ENCODE measurements at regions not wholly inside any gene's neighbourhood (a gene's known extent, or its start where the extent isn't known, plus 50 kb on each side); places are given as distances from the start of the nearest gene placed in this dataset.
"Not testable (repeated sequence)": the region's sequence is repeated elsewhere in the genome, so short reads cannot be mapped to it uniquely, and the experiment has no call there.

GRCh38 chr2:111466744-111467143 lies 346.0 kb downstream of the BCL2L11 start:
- H2AFZ ChIP-seq (ENCODE audit: low read depth, low read length, poor library complexity, severe bottlenecking); POLR2A ChIA-PET; H3K9ac ChIP-seq (ENCODE audit: low read length); H3K9me3 ChIP-seq (ENCODE audit: control insufficient read depth in 1 of 2, insufficient read depth in 1 of 2, low read depth in 1 of 2, low read length in 2 of 2); H3K4me2 ChIP-seq (ENCODE audit: low read length); DNase-seq (ENCODE audit: low read depth, low spot score); H3K27ac ChIP-seq (ENCODE audit: low read depth, low read length); H3K27me3 ChIP-seq (ENCODE audit: insufficient read depth, low read length); H4K20me1 ChIP-seq (ENCODE audit: insufficient read depth); H3K4me3 ChIP-seq (replicated peaks in 1 of 2; ENCODE audit: low read depth in 1 of 2, low read length in 2 of 2); BruUV-seq (replicated peaks); H3K36me3 ChIP-seq (ENCODE audit: control insufficient read depth in 1 of 2, insufficient read depth in 2 of 2, low read length in 2 of 2); RAD21 ChIA-PET (ENCODE audit: low non-redundant PET in 1 of 2, low total read pairs in 2 of 2, uncharacterized antibody in 2 of 2, unreplicated experiment in 2 of 2); intact Hi-C loops (cut with micrococcal nuclease); H3K9me2 ChIP-seq (ENCODE audit: insufficient read depth); CTCF ChIA-PET: not testable (repeated sequence)
- Histone ChIP-seq H3K79me2 (ENCODE audit: insufficient read depth, low read length) (peaks cover 33% of the 10 kb centered on the region), H3K4me1 (ENCODE audit: control insufficient read depth in 1 of 2, insufficient read depth in 2 of 2, low read length in 2 of 2) (peaks cover 7 to 14% of the 10 kb centered on the region in 2 experiments; a peak in 3 of 4 replicates)
- TF ChIP-seq, protein P1, sequence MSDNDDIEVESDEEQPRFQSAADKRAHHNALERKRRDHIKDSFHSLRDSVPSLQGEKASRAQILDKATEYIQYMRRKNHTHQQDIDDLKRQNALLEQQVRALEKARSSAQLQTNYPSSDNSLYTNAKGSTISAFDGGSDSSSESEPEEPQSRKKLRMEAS (IDR thresholded peaks at IDR 0.05) = peak; percentile 72
- TF ChIP-seq JUND (IDR thresholded peaks at IDR 0.05) = 0 out of 2 replicates have a peak, but pooled peaks have one; percentile 8
- peak; percentile 79 for ATAC-seq

DNA sequence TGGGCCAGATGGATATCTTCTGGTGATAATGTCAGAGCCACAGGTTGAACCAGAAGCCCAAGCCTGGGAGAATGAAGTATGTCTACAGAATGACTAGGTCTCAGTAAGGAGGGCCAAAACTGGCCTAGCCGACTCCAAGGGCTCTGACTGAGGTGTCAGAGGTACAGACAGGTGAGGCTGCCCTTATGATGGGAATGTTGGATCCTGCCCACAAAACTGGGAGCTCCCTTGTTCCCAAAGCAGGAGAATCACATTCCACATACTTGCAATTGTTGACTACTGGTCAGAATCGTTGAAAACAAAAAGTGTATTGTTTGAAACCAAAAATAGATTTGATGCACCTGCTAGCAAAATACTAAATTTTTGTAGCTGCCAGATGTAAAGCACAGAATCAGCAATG lies 350.2 kb downstream of the BCL2L11 start:
- H3K9me3 ChIP-seq (ENCODE audit: control insufficient read depth in 1 of 2, insufficient read depth in 1 of 2, low read depth in 1 of 2, low read length in 2 of 2); H3K4me3 ChIP-seq (replicated peaks in 1 of 2; ENCODE audit: low read depth in 1 of 2, low read length in 2 of 2); DNase-seq (ENCODE audit: low read depth, low spot score); CTCF ChIA-PET; H2AFZ ChIP-seq (ENCODE audit: low read depth, low read length, poor library complexity, severe bottlenecking); H4K20me1 ChIP-seq (ENCODE audit: insufficient read depth); RAD21 ChIA-PET (ENCODE audit: low non-redundant PET in 1 of 2, low total read pairs in 2 of 2, uncharacterized antibody in 2 of 2, unreplicated experiment in 2 of 2); H3K27ac ChIP-seq (ENCODE audit: low read depth, low read length); H3K27me3 ChIP-seq (ENCODE audit: insufficient read depth, low read length); H3K9ac ChIP-seq (ENCODE audit: low read length); H3K4me2 ChIP-seq (ENCODE audit: low read length); POLR2A ChIA-PET; ATAC-seq; H3K36me3 ChIP-seq (ENCODE audit: control insufficient read depth in 1 of 2, insufficient read depth in 2 of 2, low read length in 2 of 2); H3K9me2 ChIP-seq (ENCODE audit: insufficient read depth); BruUV-seq (replicated peaks); intact Hi-C loops (cut with micrococcal nuclease): not testable (repeated sequence)
- peaks cover 4 to 10% of the 10 kb centered on the region in 2 experiments; a peak in 3 of 4 replicates for H3K4me1 ChIP-seq (ENCODE audit: control insufficient read depth in 1 of 2, insufficient read depth in 2 of 2, low read length in 2 of 2)
- peaks cover 34% of the 10 kb centered on the region for H3K79me2 ChIP-seq (ENCODE audit: insufficient read depth, low read length)

DNA sequence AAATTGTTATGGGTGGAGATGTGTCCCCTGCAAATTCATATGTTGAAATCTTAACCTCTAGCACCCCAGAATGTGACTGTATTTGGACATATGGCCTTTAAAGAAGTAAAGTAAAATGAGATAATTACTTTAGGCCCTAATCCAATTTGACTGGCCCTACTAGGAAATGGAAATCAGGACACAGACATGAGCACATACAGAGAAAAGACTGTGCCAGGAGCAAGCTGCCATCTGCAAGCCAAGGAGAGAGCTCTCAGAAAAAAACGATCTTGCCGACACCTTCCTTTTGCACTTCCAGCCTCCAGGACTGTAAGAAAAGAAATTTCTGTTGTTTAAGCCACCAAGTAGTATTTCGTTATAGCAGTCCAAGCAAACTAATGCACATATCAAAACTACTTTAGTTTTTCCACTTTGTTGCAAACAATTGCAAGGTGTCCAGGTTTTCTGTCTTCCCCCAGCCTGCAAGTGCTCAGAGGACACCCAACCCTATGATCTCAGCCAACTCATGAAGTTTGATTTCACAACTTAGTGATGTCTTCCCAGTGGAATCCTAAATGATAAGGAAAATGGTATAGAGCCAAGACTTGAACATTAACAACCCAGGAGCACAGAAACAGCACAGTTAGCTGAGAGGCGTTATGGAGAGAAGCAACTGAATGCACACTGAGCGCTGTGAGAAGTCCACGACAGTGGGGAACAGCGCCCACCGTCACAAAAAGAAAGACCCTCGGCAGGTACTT lies 351.2 kb downstream of the BCL2L11 start:
- intact Hi-C loops (cut with micrococcal nuclease); DNase-seq (ENCODE audit: low read depth, low spot score); H3K9me3 ChIP-seq (ENCODE audit: control insufficient read depth in 1 of 2, insufficient read depth in 1 of 2, low read depth in 1 of 2, low read length in 2 of 2); H3K4me2 ChIP-seq (ENCODE audit: low read length); ATAC-seq; H3K4me3 ChIP-seq (replicated peaks in 1 of 2; ENCODE audit: low read depth in 1 of 2, low read length in 2 of 2); CTCF ChIA-PET; H3K9ac ChIP-seq (ENCODE audit: low read length); H3K4me1 ChIP-seq (ENCODE audit: control insufficient read depth in 1 of 2, insufficient read depth in 2 of 2, low read length in 2 of 2); RAD21 ChIA-PET (ENCODE audit: low non-redundant PET in 1 of 2, low total read pairs in 2 of 2, uncharacterized antibody in 2 of 2, unreplicated experiment in 2 of 2); H3K36me3 ChIP-seq (ENCODE audit: control insufficient read depth in 1 of 2, insufficient read depth in 2 of 2, low read length in 2 of 2); BruUV-seq (replicated peaks); POLR2A ChIA-PET; H4K20me1 ChIP-seq (ENCODE audit: insufficient read depth); H3K27ac ChIP-seq (ENCODE audit: low read depth, low read length); H3K27me3 ChIP-seq (ENCODE audit: insufficient read depth, low read length); H2AFZ ChIP-seq (ENCODE audit: low read depth, low read length, poor library complexity, severe bottlenecking); H3K9me2 ChIP-seq (ENCODE audit: insufficient read depth): not testable (repeated sequence)
- peaks cover 35% of the 10 kb centered on the region for H3K79me2 ChIP-seq (ENCODE audit: insufficient read depth, low read length)

DNA sequence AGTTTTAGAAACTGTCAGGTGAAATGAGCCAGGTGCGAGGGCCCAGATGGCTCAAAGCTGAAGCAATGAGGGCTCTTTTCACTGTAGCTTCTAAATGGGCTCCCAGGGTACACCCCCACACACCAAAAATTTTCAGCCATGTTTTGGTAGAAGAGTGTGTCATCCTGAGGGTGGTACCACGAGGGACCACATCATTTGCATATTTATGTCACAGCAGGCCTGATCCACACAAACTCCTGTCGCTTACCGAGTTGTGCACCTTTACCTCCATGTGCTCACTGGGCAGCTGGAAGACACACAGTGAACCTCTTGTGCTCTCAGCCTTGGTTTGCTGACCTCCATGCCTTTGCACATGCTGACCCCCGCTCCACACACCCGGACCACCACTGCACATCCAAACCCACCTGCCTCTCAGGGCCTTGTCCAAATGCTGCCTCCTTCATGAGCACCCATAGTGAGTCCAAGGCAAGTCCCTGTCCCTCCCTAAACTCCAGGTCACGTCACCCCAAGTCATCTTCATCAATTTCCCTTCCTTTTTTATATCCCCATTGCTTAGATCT lies 352.2 kb downstream of the BCL2L11 start:
- H3K4me2 ChIP-seq (ENCODE audit: low read length); CTCF ChIA-PET; H3K27me3 ChIP-seq (ENCODE audit: insufficient read depth, low read length); RAD21 ChIA-PET (ENCODE audit: low non-redundant PET in 1 of 2, low total read pairs in 2 of 2, uncharacterized antibody in 2 of 2, unreplicated experiment in 2 of 2); POLR2A ChIA-PET; H3K9me3 ChIP-seq (ENCODE audit: control insufficient read depth in 1 of 2, insufficient read depth in 1 of 2, low read depth in 1 of 2, low read length in 2 of 2); H3K27ac ChIP-seq (ENCODE audit: low read depth, low read length); H3K9ac ChIP-seq (ENCODE audit: low read length); BruUV-seq (replicated peaks); H3K4me3 ChIP-seq (replicated peaks in 1 of 2; ENCODE audit: low read depth in 1 of 2, low read length in 2 of 2); H3K4me1 ChIP-seq (ENCODE audit: control insufficient read depth in 1 of 2, insufficient read depth in 2 of 2, low read length in 2 of 2); DNase-seq (ENCODE audit: low read depth, low spot score); H2AFZ ChIP-seq (ENCODE audit: low read depth, low read length, poor library complexity, severe bottlenecking); H3K36me3 ChIP-seq (ENCODE audit: control insufficient read depth in 1 of 2, insufficient read depth in 2 of 2, low read length in 2 of 2); H3K9me2 ChIP-seq (ENCODE audit: insufficient read depth); ATAC-seq; H4K20me1 ChIP-seq (ENCODE audit: insufficient read depth); intact Hi-C loops (cut with micrococcal nuclease): not testable (repeated sequence)
- H3K79me2 ChIP-seq (ENCODE audit: insufficient read depth, low read length) = peaks cover 32% of the 10 kb centered on the region

Measured in HCT116 (cell line).